ENCODE measurements at regions not wholly inside any gene's neighbourhood (a gene's known extent, or its start where the extent isn't known, plus 50 kb on each side); places are given as distances from the start of the nearest gene placed in this dataset.
A peak's percentile ranks its signal among the peaks of the same experiment; 100 is the strongest.

DNA sequence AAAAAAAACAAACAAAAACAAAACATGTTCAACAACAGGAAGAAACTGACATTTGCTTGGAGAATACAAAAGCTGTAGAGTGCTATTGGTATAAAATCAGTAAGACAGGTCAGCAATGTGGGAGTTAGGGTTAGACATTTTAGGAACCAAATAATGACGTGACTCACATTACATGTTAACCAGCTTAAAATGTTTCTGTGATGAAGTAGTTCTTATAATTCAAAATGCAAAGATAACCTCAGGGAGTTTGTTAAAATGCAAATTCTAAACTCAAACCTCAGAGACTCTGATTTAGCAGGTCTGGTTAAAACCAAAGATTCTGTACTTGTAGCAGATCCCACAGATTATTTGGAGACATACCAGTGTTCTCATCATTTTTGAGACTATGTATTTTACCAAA lies 549.4 kb upstream of the SLITRK1 start:
- BruUV-seq (replicated peaks) = no TSS peak
- H3K9me1 ChIP-seq (ENCODE audit: insufficient read depth, low read length) = no peaks in the 10 kb centered on the region
- no CpG with 5 or more reads among the region's 1 CpG for whole genome bisulfite sequencing, 2 experiments (ENCODE audit: extremely low coverage in 2 of 2, insufficient read length in 1 of 2)
- no peak overlapping the region for H2AFZ ChIP-seq (replicated peaks; ENCODE audit: low read length, poor library complexity)
- peaks cover 1% of the 10 kb centered on the region; the same call in 1 of the 2 replicates for H3K4me1 ChIP-seq (ENCODE audit: control insufficient read depth, insufficient read depth, low read length)
- no peaks in the 10 kb centered on the region for H3K36me3 ChIP-seq (ENCODE audit: control insufficient read depth, insufficient read depth, low read length)
- intact Hi-C loops (cut with micrococcal nuclease) = no loop called here
- in situ Hi-C loops (cut with MboI; ENCODE audit: low sequenced_read_pairs) = no loop called here
- H2BK15ac ChIP-seq (ENCODE audit: low read depth, low read length) = no peak overlapping the region
- TF ChIP-seq RAD21 (IDR thresholded peaks at IDR 0.05; ENCODE audit: low read length) = no peak
- no peak for TF ChIP-seq NFE2L2 (IDR thresholded peaks at IDR 0.05; ENCODE audit: low read depth, low read length)
- TF ChIP-seq, protein P1, sequence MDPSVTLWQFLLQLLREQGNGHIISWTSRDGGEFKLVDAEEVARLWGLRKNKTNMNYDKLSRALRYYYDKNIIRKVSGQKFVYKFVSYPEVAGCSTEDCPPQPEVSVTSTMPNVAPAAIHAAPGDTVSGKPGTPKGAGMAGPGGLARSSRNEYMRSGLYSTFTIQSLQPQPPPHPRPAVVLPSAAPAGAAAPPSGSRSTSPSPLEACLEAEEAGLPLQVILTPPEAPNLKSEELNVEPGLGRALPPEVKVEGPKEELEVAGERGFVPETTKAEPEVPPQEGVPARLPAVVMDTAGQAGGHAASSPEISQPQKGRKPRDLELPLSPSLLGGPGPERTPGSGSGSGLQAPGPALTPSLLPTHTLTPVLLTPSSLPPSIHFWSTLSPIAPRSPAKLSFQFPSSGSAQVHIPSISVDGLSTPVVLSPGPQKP (IDR thresholded peaks at IDR 0.05; ENCODE audit: borderline replicate concordance, low read depth, low read length) = no peak
- no peak overlapping the region for H4K8ac ChIP-seq (ENCODE audit: low read depth in 2 of 2, low read length in 2 of 2)
- H3K4me2 ChIP-seq (ENCODE audit: low read depth, low read length) = peak overlapping the region; percentile 34; the same call in 1 of the 2 replicates
- H3K9me3 ChIP-seq (ENCODE audit: control insufficient read depth, insufficient read depth, low read length) = no peaks in the 10 kb centered on the region
- H3K18ac ChIP-seq (ENCODE audit: low read depth, low read length) = peak overlapping the region; percentile 52; the same call in 1 of the 2 replicates
- ATAC-seq (ENCODE audit: low read depth) (peak; percentile 44), DNase-seq (peak; percentile 66)
- CTCF ChIA-PET = no interaction called here
- peak overlapping the region; percentile 69; the same call in 1 of the 2 replicates for H2BK120ac ChIP-seq (ENCODE audit: low read depth, low read length)
- H4K5ac ChIP-seq (ENCODE audit: low read depth, low read length) = no peak overlapping the region
- peak overlapping the region; percentile 82 for H2BK5ac ChIP-seq (ENCODE audit: low read depth, low read length, poor library complexity, severe bottlenecking)
- H2AK9ac ChIP-seq (replicated peaks; ENCODE audit: low read depth, low read length, poor library complexity) = no peak overlapping the region
- H3K14ac ChIP-seq (replicated peaks; ENCODE audit: low read depth, low read length) = no peak overlapping the region
- no peak overlapping the region for H3K56ac ChIP-seq (ENCODE audit: extremely low read depth, insufficient read depth, low read length)
- no peaks in the 10 kb centered on the region for H4K20me1 ChIP-seq (ENCODE audit: insufficient read depth, low read length)
- H3K23ac ChIP-seq (ENCODE audit: low read depth, low read length) = no peak overlapping the region
- no peak overlapping the region for H3K4me3 ChIP-seq (ENCODE audit: insufficient read depth, low read depth, low read length)
- H3K9ac ChIP-seq (ENCODE audit: low read depth, low read length) = no peak overlapping the region
- POLR2A ChIA-PET (ENCODE audit: unreplicated experiment) = no interaction called here
- no peak overlapping the region for H3K27ac ChIP-seq (ENCODE audit: insufficient read depth, low read length)
- dilution Hi-C loops (cut with HindIII; ENCODE audit: low sequenced_read_pairs, unreplicated experiment) = no loop called here
- no peak overlapping the region; the same call in 1 of the 2 replicates for H2BK20ac ChIP-seq (ENCODE audit: low read depth, low read length)
- H3K79me1 ChIP-seq (ENCODE audit: low read depth in 1 of 2, low read length in 2 of 2) = no peaks in the 10 kb centered on the region; a peak in 1 of 4 replicates
- H4K91ac ChIP-seq (ENCODE audit: insufficient read depth, low read depth, low read length) = no peak overlapping the region
- H3K4ac ChIP-seq (ENCODE audit: low read depth, low read length) = no peak overlapping the region
- no peak overlapping the region for H2AK5ac ChIP-seq (ENCODE audit: low read depth, low read length)
- H3K27me3 ChIP-seq (ENCODE audit: control insufficient read depth, insufficient read depth, low read length) = no peaks in the 10 kb centered on the region

Measured in IMR-90 (cell line).